HG03175 (cell line): ENCODE measurements at regions not wholly inside any gene's neighbourhood (a gene's known extent, or its start where the extent isn't known, plus 50 kb on each side); places are given as distances from the start of the nearest gene placed in this dataset.
"Not testable (repeated sequence)": the region's sequence is repeated elsewhere in the genome, so short reads cannot be mapped to it uniquely, and the experiment has no call there.

ENCODE experiments used
- ATAC-seq: cut with Tn5 transposase; IDR thresholded peaks from one replicate; pipeline ENCODE4 v1.9.1; 2021; ENCODE audit warnings: mild to moderate bottlenecking, moderate library complexity; ENCODE audit not compliant: unreplicated experiment

GRCh38 chr2:3039188-3040065, 338.2 kb downstream of the EIPR1 start:
- no peak for ATAC-seq

DNA sequence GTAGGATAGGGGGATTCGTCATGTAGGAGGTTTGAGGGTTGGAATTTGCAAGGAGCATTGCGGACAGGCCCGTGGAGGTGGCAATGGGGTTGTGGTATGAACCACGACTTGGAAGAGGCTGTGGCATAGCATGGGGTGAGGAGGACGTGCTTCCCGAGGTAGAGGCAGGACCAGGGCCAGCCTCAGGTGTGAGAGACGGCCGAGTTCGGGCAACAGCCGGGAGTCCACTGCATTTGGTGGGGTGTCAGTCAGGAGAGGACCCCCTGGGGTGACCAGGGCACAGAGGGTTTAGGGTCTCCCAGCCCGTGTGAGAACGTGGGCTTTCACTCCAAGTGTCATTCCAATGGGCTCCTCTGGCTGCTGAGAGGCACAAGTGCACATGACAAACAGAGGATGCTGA, 339.0 kb downstream of the EIPR1 start:
- ATAC-seq = no peak

- no peak for ATAC-seq
Measured at GRCh38 chr2:3037196-3038194, 340.1 kb downstream of the EIPR1 start.

DNA sequence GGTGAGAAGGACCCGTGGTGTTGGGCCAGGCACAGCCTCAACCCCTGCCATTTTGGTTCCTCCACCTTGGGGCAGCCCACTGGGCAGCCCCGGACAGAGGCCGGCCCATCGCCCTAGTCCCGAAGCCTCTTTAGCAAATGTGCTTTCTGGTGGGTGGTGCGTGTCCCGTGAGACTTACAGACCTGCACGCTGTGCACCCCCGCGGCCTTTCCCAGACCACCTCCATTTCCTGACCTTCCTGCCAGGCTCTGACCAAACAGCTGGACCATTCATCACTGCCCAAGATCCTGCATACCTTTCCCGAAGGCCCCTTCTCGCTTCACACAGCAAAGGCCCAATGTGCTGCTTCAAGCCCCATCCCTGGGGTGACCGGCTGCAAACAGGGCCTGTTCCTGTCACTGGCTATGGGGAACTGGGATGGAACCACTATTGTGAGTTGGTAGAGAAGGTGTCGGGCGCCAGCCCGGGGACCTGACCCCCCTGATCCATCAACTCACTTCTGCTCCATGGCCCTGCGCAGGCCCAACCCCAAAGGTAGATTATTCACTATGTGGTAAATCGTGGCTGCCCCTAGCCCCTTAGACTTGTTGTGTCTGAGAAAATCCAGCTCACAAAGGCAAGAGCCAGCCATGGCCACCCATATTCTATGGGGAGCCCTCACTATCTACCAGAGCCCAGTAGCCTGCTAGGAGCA, 341.0 kb downstream of the EIPR1 start:
- no peak for ATAC-seq

DNA sequence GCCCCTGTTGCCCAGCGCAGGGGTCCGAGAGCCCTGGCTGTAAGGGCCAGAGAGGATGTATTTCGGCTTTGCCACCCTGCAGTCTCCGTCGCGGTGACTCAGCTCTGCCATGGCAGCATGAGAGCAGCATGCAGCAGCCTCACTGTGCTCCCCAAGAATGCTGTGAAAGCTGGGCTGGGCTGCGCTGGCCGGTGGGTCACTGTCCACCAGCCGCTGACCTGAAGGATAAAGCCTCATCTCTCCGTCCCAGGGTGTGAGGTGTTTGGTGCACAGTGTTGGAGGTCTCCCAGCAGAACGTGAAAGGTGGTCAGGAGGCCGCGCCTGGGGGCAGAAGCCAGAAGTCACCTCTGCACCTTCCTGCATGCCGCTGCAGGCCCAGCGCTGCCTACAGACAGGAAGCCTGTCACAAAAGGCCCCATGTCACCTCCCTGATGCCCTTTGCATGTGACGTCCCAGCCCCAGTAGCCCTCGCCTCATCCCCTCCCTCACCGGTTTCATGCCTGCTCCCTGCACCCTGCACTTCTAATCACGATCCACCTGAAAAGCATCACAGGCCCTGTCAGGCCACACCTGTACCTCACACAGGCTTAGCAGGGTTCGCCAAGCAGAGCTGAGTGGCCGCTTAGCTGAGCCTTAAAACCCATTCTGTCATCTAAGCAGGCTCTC, 342.1 kb downstream of the EIPR1 start:
- ATAC-seq = no peak

DNA sequence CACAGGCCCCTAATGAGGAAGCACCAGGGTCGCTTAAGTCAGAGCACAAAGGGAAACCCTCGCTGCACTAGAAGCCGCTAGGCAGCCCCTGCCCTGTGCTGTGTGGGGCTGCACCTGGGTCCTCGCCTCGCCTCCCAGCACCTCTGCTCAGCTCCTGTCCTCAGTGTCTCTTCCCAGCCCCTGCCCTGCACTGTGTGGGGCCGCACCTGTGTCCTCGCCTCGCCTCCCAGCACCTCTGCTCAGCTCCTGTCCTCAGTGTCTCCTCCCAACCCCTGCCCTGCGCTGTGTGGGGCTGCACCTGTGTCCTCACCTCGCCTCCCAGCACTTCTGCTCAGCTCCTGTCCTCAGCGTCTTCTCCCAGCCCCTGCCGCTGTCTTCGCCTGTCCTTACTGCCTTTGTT, 342.8 kb downstream of the EIPR1 start:
- ATAC-seq = no peak

DNA sequence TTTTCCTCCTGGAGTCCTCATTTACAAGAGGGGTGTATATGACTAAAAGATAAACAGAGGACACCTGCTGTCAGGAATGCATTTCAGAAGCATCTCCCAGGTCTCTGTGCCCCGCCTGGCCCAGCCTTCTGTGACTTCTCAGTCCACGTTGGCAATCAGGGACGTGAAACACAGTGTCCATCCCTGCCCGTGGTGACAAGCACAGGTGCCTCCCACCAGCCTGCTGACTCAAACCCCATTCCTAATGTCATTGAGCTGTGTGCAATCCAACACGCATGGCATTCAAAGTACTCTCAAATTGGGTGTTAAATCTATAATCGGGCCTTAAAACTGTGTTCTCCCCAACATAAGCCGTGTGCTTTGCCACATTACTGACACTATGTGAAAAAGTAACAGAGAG, 343.2 kb downstream of the EIPR1 start:
- no peak for ATAC-seq

DNA sequence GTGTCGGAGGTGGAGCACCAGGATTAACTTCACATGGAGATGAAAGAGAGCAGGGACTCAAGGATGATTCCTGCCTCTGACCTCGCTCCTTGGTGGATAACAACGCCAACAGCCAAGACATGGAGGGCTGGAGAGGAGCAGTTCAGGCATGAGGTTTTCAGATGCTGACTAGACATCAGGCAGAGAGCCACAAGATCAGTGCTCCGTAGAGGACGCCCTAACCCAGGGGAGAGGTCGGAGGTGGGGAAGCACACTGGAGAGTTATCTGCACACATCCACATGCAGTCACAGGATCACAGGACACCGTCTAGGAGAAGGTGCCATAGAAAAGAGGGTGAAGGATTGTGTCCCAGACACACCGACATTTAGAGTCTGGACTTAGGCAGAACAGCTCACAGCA, 344.3 kb downstream of the EIPR1 start:
- no peak for ATAC-seq

DNA sequence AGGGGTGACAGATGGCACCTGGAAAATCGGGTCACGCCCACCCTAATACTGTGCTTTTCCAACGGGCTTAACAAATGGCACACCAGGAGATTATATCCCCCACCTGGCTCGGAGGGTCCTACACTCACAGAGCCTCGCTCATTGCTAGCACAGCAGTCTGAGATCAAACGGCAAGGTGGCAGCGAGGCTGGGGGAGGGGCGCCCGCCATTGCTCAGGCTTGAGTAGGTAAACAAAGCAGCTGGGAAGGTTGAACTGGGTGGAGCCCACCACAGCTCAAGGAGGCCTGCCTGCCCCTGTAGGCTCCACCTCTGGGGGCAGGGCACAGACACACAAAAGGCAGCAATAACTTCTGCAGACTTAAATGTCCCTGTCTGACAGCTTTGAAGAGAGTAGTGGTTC, 346.8 kb downstream of the EIPR1 start:
- not testable (repeated sequence) for ATAC-seq

- ATAC-seq = no peak
Measured at GRCh38 chr2:3025984-3026383, 351.6 kb downstream of the EIPR1 start.

DNA sequence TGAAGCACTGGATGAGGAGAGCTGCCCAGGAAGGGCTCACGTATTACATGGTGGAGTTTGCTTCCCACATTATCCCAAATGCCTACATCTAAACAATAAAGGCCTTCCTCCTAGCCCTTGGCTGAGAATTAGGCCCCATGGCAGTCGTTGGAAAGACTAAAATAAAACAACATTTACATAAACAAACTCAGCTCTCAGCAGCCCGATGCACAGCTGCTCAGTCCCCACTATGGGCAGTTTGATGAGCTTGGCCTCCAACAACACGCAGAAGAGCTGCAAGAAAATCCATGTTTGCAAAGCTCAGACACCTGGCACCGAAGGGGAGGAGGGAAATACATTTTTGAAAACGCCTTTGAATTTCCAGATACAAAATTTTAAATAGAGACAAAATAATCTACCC, 352.4 kb downstream of the EIPR1 start:
- ATAC-seq = no peak

GRCh38 chr2:3024401-3024935, 353.1 kb downstream of the EIPR1 start:
- ATAC-seq = no peak

DNA sequence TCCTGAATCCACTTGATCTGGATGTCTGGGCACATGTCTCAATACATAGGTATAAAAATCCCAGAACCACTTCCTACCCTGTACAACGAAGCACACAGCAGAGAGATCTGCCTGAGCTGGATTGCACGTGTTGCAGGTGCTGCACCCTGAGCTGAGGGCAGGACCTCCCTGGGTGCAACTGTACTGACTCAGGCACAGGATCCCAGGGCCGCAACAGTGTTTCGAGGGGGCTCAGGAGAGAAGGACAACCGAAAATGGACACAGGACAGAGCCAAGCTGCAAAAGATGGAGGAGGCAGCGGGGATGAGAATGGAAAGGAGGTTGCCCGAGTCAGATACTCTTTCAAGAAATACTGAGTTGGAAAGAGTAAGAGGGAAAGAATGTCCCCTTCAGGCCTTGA, 354.1 kb downstream of the EIPR1 start:
- no peak for ATAC-seq

GRCh38 chr2:3022841-3023372, 354.7 kb downstream of the EIPR1 start:
- ATAC-seq = no peak

- ATAC-seq = no peak
Measured at GRCh38 chr2:3021720-3022119, 355.9 kb downstream of the EIPR1 start.

DNA sequence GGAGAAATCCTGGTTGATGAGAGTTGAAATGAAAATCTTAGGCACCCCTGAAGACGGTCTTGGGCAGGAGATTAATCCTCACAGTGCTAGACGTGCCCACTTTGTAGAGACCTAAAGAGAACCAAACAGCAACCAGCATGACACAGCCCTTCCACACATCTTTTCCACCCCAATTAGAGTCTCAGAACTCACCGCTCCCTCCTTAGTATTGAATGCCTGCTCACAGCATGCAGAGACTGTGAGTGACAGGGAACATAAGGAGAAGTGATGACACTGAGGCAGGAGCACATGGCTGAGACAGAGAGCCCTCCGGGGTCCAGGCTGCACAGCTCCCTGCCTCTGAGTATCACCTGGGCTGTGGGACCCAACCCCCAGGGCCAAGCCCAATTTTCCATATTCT, 367.6 kb downstream of the EIPR1 start:
- no peak for ATAC-seq

- ATAC-seq = no peak
Measured at GRCh38 chr2:3009483-3009882, 368.1 kb downstream of the EIPR1 start.

GRCh38 chr2:3009005-3009404, 368.6 kb downstream of the EIPR1 start:
- ATAC-seq = no peak

DNA sequence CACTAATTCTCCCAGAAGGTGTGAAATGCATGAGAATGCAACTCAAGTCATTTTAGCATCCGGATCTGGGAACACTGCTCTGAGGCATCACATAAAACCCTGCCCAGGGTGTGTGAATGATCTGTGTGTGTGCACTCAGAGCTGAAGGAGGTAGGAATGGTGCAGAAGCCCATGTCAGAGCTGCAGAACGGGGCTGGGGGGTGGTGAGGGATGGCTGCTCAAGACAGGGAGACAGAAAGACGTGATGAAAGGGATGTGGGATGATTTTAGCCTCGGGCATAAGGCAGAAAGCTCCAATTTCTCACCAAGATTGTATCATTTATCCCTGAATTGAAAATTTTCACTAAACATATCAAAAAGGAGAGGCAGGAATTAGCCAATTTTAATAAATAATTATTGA, 369.1 kb downstream of the EIPR1 start:
- no peak for ATAC-seq

DNA sequence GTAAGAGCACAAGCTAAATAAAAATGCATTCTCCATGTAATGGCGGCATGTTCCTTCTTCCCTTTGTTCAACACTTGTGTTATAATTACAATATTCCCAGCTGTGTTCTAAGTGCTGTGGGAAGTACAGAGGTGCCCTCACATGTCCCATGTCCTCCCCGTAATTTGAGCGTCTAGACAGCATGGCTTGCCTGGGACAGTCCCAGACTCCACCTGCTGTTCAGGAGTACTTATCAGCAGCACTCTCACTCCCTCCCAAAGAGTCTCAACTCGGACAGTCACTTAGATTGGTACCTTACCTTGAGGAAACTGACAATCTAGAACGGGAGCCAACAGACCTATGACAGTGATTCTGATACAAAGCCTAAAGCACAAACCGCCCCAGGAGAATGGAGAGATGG, 370.5 kb downstream of the EIPR1 start:
- no peak for ATAC-seq
